GM19455 (cell line): ENCODE measurements at regions not wholly inside any gene's neighbourhood (a gene's known extent, or its start where the extent isn't known, plus 50 kb on each side); places are given as distances from the start of the nearest gene placed in this dataset.

ENCODE experiments used
- ATAC-seq: cut with Tn5 transposase; IDR thresholded peaks from one replicate; pipeline ENCODE4 v1.9.1; 2021; ENCODE audit not compliant: unreplicated experiment

- ATAC-seq: no peak
Measured at GRCh38 chr6:119575721-119576120, 226.2 kb upstream of the MAN1A1 start.

GRCh38 chr6:119568580-119568979, 219.0 kb upstream of the MAN1A1 start:
- ATAC-seq: no peak

GRCh38 chr6:119566546-119567260, 217.1 kb upstream of the MAN1A1 start:
- ATAC-seq: no peak

GRCh38 chr6:119565893-119566292, 216.3 kb upstream of the MAN1A1 start:
- no peak for ATAC-seq

GRCh38 chr6:119562168-119562567, 212.6 kb upstream of the MAN1A1 start:
- no peak for ATAC-seq

- ATAC-seq: no peak
Measured at GRCh38 chr6:119559586-119559985, 210.0 kb upstream of the MAN1A1 start.

- no peak for ATAC-seq
Measured at GRCh38 chr6:119557239-119557638, 207.7 kb upstream of the MAN1A1 start.

GRCh38 chr6:119552021-119552420, 202.5 kb upstream of the MAN1A1 start:
- no peak for ATAC-seq

- no peak for ATAC-seq
Measured at GRCh38 chr6:119547024-119547423, 197.5 kb upstream of the MAN1A1 start.

- no peak for ATAC-seq
Measured at GRCh38 chr6:119545245-119545644, 195.7 kb upstream of the MAN1A1 start.

- no peak for ATAC-seq
Measured at GRCh38 chr6:119544325-119545175, 195.0 kb upstream of the MAN1A1 start.

- ATAC-seq: no peak
Measured at GRCh38 chr6:119543332-119543731, 193.8 kb upstream of the MAN1A1 start.

GRCh38 chr6:119542037-119542436, 192.5 kb upstream of the MAN1A1 start:
- ATAC-seq: no peak

- no peak for ATAC-seq
Measured at GRCh38 chr6:119541132-119541905, 191.8 kb upstream of the MAN1A1 start.

- no peak for ATAC-seq
Measured at GRCh38 chr6:119540417-119540816, 190.9 kb upstream of the MAN1A1 start.

- no peak for ATAC-seq
Measured at GRCh38 chr6:119539066-119539746, 189.6 kb upstream of the MAN1A1 start.

- no peak for ATAC-seq
Measured at GRCh38 chr6:119536666-119537065, 187.1 kb upstream of the MAN1A1 start.

- ATAC-seq: no peak
Measured at GRCh38 chr6:119535332-119535731, 185.8 kb upstream of the MAN1A1 start.

GRCh38 chr6:119533603-119534279, 184.2 kb upstream of the MAN1A1 start:
- ATAC-seq: no peak

- ATAC-seq: no peak
Measured at GRCh38 chr6:119527231-119527578, 177.6 kb upstream of the MAN1A1 start.
